BJ (cell line): ENCODE measurements at regions not wholly inside any gene's neighbourhood (a gene's known extent, or its start where the extent isn't known, plus 50 kb on each side); places are given as distances from the start of the nearest gene placed in this dataset.

Experiments
- CTCF ChIA-PET: fragments of 350-600 bp; formaldehyde crosslinking; extraction: SDS; loops from one replicate; lab custom pipeline; 2021; ENCODE audit warnings: antibody characterized with exemption, inconsistent platforms; lab: Yijun Ruan, JAX
- POLR2A ChIA-PET: fragments of 300-600 bp; sonication (Branson Sonifier 250); formaldehyde crosslinking; extraction: SDS; loops from one replicate; lab custom pipeline; 2021; ENCODE audit warnings: antibody characterized with exemption; lab: Charles Lee
- DNase-seq: peaks from one replicate; pipeline ENCODE4 v3.0.0-alpha.2; 2011; ENCODE audit warnings: low read depth
- H3K27me3 ChIP-seq: 2 replicates; pipeline ENCODE4 v1.6.0; 2011; ENCODE audit warnings: low read length; ENCODE audit not compliant: control insufficient read depth, insufficient read depth
- H3K36me3 ChIP-seq: 2 replicates; pipeline ENCODE4 v1.5.1; 2011; ENCODE audit warnings: low read length; ENCODE audit not compliant: control insufficient read depth, insufficient read depth
- H3K4me3 ChIP-seq: 2 replicates; pipeline ENCODE4 v1.5.1; 2011; ENCODE audit warnings: low read depth, mild to moderate bottlenecking, control low read depth, low read length
- CTCF ChIP-seq: IDR thresholded peaks from 2 replicates; pipeline ENCODE4 v1.5.1; 2011; ENCODE audit warnings: low read depth, mild to moderate bottlenecking, control low read depth, inconsistent platforms, low read length, moderate library complexity; ENCODE audit not compliant: insufficient read depth

GRCh38 chr4:34893382-34893781 is 1350.9 kb downstream of the ARAP2 start:
- Histone ChIP-seq H3K4me3 (no peak overlapping the region), H3K27me3 (no peaks in the 10 kb centered on the region), H3K36me3 (no peaks in the 10 kb centered on the region)
- CTCF ChIA-PET = no interaction called here
- no peak for DNase-seq
- no peak for TF ChIP-seq CTCF
- POLR2A ChIA-PET = no interaction called here

- no peak overlapping the region for H3K4me3 ChIP-seq
- CTCF ChIA-PET = no interaction called here
- H3K27me3 ChIP-seq = no peaks in the 10 kb centered on the region
- no peaks in the 10 kb centered on the region for H3K36me3 ChIP-seq
- POLR2A ChIA-PET = no interaction called here
- TF ChIP-seq CTCF = no peak
- no peak for DNase-seq
Observed at GRCh38 chr4:34920032-34920431, 1324.3 kb downstream of the ARAP2 start.

GRCh38 chr4:34921391-34921790 is 1322.9 kb downstream of the ARAP2 start:
- TF ChIP-seq CTCF = no peak
- H3K27me3 ChIP-seq = no peaks in the 10 kb centered on the region
- ChIA-PET CTCF (no interaction called here), POLR2A (no interaction called here)
- H3K4me3 ChIP-seq = no peak overlapping the region
- DNase-seq = no peak
- H3K36me3 ChIP-seq = no peaks in the 10 kb centered on the region

GRCh38 chr4:34922325-34922724 is 1322.0 kb downstream of the ARAP2 start:
- ChIA-PET POLR2A (no interaction called here), CTCF (no interaction called here)
- DNase-seq = no peak
- no peaks in the 10 kb centered on the region for H3K36me3 ChIP-seq
- no peaks in the 10 kb centered on the region for H3K27me3 ChIP-seq
- TF ChIP-seq CTCF = no peak
- no peak overlapping the region for H3K4me3 ChIP-seq

- no peak for DNase-seq
- no peaks in the 10 kb centered on the region for H3K27me3 ChIP-seq
- ChIA-PET POLR2A (no interaction called here), CTCF (no interaction called here)
- no peaks in the 10 kb centered on the region for H3K36me3 ChIP-seq
- no peak overlapping the region for H3K4me3 ChIP-seq
- TF ChIP-seq CTCF = no peak
Observed at GRCh38 chr4:34932591-34932990, 1311.7 kb downstream of the ARAP2 start.

- H3K36me3 ChIP-seq = no peaks in the 10 kb centered on the region
- no peak for DNase-seq
- TF ChIP-seq CTCF = no peak
- ChIA-PET POLR2A (no interaction called here), CTCF (no interaction called here)
- H3K4me3 ChIP-seq = no peak overlapping the region
- H3K27me3 ChIP-seq = no peaks in the 10 kb centered on the region
Observed at GRCh38 chr4:34935739-34936138, 1308.6 kb downstream of the ARAP2 start.
